ENCODE measurements at regions not wholly inside any gene's neighbourhood (a gene's known extent, or its start where the extent isn't known, plus 50 kb on each side); places are given as distances from the start of the nearest gene placed in this dataset.

- Histone ChIP-seq H3K4me1 (ENCODE audit: low read length) (no peaks in the 10 kb centered on the region), H3K27ac (ENCODE audit: low read length) (no peak overlapping the region), H4K20me1 (ENCODE audit: insufficient read depth, low read length) (no peaks in the 10 kb centered on the region), H3F3A (ENCODE audit: insufficient read depth, low read length) (no peaks in the 10 kb centered on the region), H3K27me3 (replicated peaks; ENCODE audit: insufficient read depth, low read length) (no peaks in the 10 kb centered on the region), H3K9me3 (replicated peaks; ENCODE audit: insufficient read depth, low read length) (no peaks in the 10 kb centered on the region), H2AFZ (ENCODE audit: low read length) (no peak overlapping the region), H3K4me3 (ENCODE audit: low read length) (no peak overlapping the region), H3K4me2 (ENCODE audit: low read depth, low read length) (no peak overlapping the region), H3K9me2 (replicated peaks; ENCODE audit: insufficient read depth, low read length) (no peaks in the 10 kb centered on the region), H3K79me2 (ENCODE audit: low read length) (no peaks in the 10 kb centered on the region), H3K36me3 (replicated peaks; ENCODE audit: insufficient read depth, low read length) (no peaks in the 10 kb centered on the region), H3K9ac (ENCODE audit: low read length) (no peak overlapping the region)
- no peak for TF ChIP-seq CTCF (IDR thresholded peaks at IDR 0.05; ENCODE audit: low read length)
- no peak for TF ChIP-seq EZH2phosphoT487 (IDR thresholded peaks at IDR 0.05; ENCODE audit: low read length)
- TF ChIP-seq EZH2 (optimal IDR thresholded peaks at IDR 0.05; ENCODE audit: low read depth, low read length): no peak
- DNase-seq: no peak
Observed at GRCh38 chr6:147003186-147003585, 201.0 kb upstream of the STXBP5 start.

GRCh38 chr6:147005499-147005898, 198.7 kb upstream of the STXBP5 start:
- Histone ChIP-seq H3K27me3 (replicated peaks; ENCODE audit: insufficient read depth, low read length) (no peaks in the 10 kb centered on the region), H3K9ac (ENCODE audit: low read length) (no peak overlapping the region), H3K79me2 (ENCODE audit: low read length) (no peaks in the 10 kb centered on the region), H3K4me3 (ENCODE audit: low read length) (no peak overlapping the region), H2AFZ (ENCODE audit: low read length) (no peak overlapping the region), H3K36me3 (replicated peaks; ENCODE audit: insufficient read depth, low read length) (no peaks in the 10 kb centered on the region), H3K4me2 (ENCODE audit: low read depth, low read length) (no peak overlapping the region), H3K9me3 (replicated peaks; ENCODE audit: insufficient read depth, low read length) (no peaks in the 10 kb centered on the region), H3K27ac (ENCODE audit: low read length) (no peak overlapping the region), H3K9me2 (replicated peaks; ENCODE audit: insufficient read depth, low read length) (no peaks in the 10 kb centered on the region), H3F3A (ENCODE audit: insufficient read depth, low read length) (no peaks in the 10 kb centered on the region), H3K4me1 (ENCODE audit: low read length) (no peaks in the 10 kb centered on the region), H4K20me1 (ENCODE audit: insufficient read depth, low read length) (no peaks in the 10 kb centered on the region)
- TF ChIP-seq EZH2phosphoT487 (IDR thresholded peaks at IDR 0.05; ENCODE audit: low read length) (no peak), CTCF (IDR thresholded peaks at IDR 0.05; ENCODE audit: low read length) (no peak), EZH2 (optimal IDR thresholded peaks at IDR 0.05; ENCODE audit: low read depth, low read length) (no peak)
- DNase-seq: no peak

GRCh38 chr6:147007441-147007840, 196.8 kb upstream of the STXBP5 start:
- no peaks in the 10 kb centered on the region for H3K9me3 ChIP-seq (replicated peaks; ENCODE audit: insufficient read depth, low read length)
- no peaks in the 10 kb centered on the region for H3K79me2 ChIP-seq (ENCODE audit: low read length)
- H3K36me3 ChIP-seq (replicated peaks; ENCODE audit: insufficient read depth, low read length): no peaks in the 10 kb centered on the region
- no peaks in the 10 kb centered on the region for H4K20me1 ChIP-seq (ENCODE audit: insufficient read depth, low read length)
- no peaks in the 10 kb centered on the region for H3K9me2 ChIP-seq (replicated peaks; ENCODE audit: insufficient read depth, low read length)
- H3K4me2 ChIP-seq (ENCODE audit: low read depth, low read length): no peak overlapping the region
- H3K9ac ChIP-seq (ENCODE audit: low read length): no peak overlapping the region
- H3F3A ChIP-seq (ENCODE audit: insufficient read depth, low read length): no peaks in the 10 kb centered on the region
- no peak for DNase-seq
- no peaks in the 10 kb centered on the region for H3K27me3 ChIP-seq (replicated peaks; ENCODE audit: insufficient read depth, low read length)
- H3K4me3 ChIP-seq (ENCODE audit: low read length): no peak overlapping the region
- TF ChIP-seq CTCF (IDR thresholded peaks at IDR 0.05; ENCODE audit: low read length) (no peak), EZH2phosphoT487 (IDR thresholded peaks at IDR 0.05; ENCODE audit: low read length) (no peak), EZH2 (optimal IDR thresholded peaks at IDR 0.05; ENCODE audit: low read depth, low read length) (no peak)
- no peak overlapping the region for H3K27ac ChIP-seq (ENCODE audit: low read length)
- H3K4me1 ChIP-seq (ENCODE audit: low read length): no peaks in the 10 kb centered on the region
- no peak overlapping the region for H2AFZ ChIP-seq (ENCODE audit: low read length)

Measured in MM.1S (cell line).